ENCODE measurements at regions not wholly inside any gene's neighbourhood (a gene's known extent, or its start where the extent isn't known, plus 50 kb on each side); places are given as distances from the start of the nearest gene placed in this dataset.

- intact Hi-C loops (cut with DNase I; ENCODE audit: low total_unique reads) (no loop called here), in situ Hi-C loops (cut with MboI; ENCODE audit: low sequenced_read_pairs in 4 of 4) (no loop called here)
- Histone ChIP-seq H3K4me1 (no peaks in the 10 kb centered on the region), H3K4me3 (no peak overlapping the region), H3K9me3 (no peaks in the 10 kb centered on the region), H3K27me3 (no peaks in the 10 kb centered on the region), H3K36me3 (no peaks in the 10 kb centered on the region), H3K27ac (no peak overlapping the region)
- TF ChIP-seq POLR2A (IDR thresholded peaks at IDR 0.05) (no peak), CTCF (IDR thresholded peaks at IDR 0.05 in 4 of 5, conservative IDR thresholded peaks at IDR 0.05 in 1 of 5) (no peak)
- no peak for DNase-seq
- no peak for ATAC-seq
Measured at GRCh38 chr6:105952772-105953690, 133.1 kb upstream of the PRDM1 start.

DNA sequence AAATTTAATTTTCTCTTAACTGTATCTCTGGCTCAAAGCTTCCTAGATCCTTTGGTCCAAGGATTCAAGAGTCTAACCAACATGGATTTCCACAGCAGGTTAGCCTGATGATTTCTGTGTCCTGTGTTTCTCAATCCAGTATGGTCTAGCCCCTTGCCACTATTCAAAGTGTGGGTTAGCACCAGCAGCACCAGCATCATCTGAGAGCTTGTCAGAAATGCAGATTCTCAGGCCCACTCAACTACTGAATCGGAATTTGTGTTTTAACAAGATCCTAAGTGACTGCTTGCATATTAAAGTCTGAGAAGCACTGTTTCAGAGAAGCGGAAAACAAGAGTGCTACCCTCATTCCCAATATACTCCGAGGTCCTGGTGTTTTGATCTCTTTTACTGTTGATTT is 133.8 kb upstream of the PRDM1 start:
- TF ChIP-seq POLR2A (IDR thresholded peaks at IDR 0.05) (no peak), CTCF (IDR thresholded peaks at IDR 0.05 in 4 of 5, conservative IDR thresholded peaks at IDR 0.05 in 1 of 5) (no peak)
- no peaks in the 10 kb centered on the region for H3K27me3 ChIP-seq
- no peak overlapping the region for H3K4me3 ChIP-seq
- H3K9me3 ChIP-seq = no peaks in the 10 kb centered on the region
- no peak for DNase-seq
- ATAC-seq = no peak
- in situ Hi-C loops (cut with MboI; ENCODE audit: low sequenced_read_pairs in 4 of 4) = no loop called here
- no peaks in the 10 kb centered on the region for H3K4me1 ChIP-seq
- intact Hi-C loops (cut with DNase I; ENCODE audit: low total_unique reads) = no loop called here
- H3K36me3 ChIP-seq = no peaks in the 10 kb centered on the region
- H3K27ac ChIP-seq = no peak overlapping the region

DNA sequence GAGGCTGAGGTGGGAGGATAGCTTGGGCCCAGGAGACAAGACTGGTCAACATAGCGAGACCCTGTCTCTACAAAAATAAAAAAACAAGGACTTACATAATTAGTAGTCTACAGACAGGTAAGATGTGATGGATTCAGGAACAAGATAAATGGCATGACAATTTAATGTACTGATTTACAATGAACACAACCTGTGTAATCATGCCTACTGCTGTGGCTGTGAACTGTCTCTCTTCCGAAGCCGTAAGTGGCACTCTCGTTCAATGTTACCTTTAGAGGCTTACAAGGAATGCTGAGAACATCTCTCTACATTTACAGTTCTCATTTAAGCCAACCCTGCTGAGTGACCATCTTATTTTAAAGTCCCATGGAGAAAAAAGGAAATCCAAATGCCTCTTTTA is 134.8 kb upstream of the PRDM1 start:
- H3K4me3 ChIP-seq = no peak overlapping the region
- no peaks in the 10 kb centered on the region for H3K36me3 ChIP-seq
- DNase-seq (no peak), ATAC-seq (no peak)
- no peak for TF ChIP-seq POLR2A (IDR thresholded peaks at IDR 0.05)
- TF ChIP-seq CTCF (IDR thresholded peaks at IDR 0.05 in 4 of 5, conservative IDR thresholded peaks at IDR 0.05 in 1 of 5) = no peak
- no peaks in the 10 kb centered on the region for H3K4me1 ChIP-seq
- H3K27ac ChIP-seq = no peak overlapping the region
- intact Hi-C loops (cut with DNase I; ENCODE audit: low total_unique reads) (no loop called here), in situ Hi-C loops (cut with MboI; ENCODE audit: low sequenced_read_pairs in 4 of 4) (no loop called here)
- no peaks in the 10 kb centered on the region for H3K9me3 ChIP-seq
- H3K27me3 ChIP-seq = no peaks in the 10 kb centered on the region

GRCh38 chr6:105949869-105950268 is 136.3 kb upstream of the PRDM1 start:
- Histone ChIP-seq H3K9me3 (no peaks in the 10 kb centered on the region), H3K27ac (no peak overlapping the region), H3K4me1 (no peaks in the 10 kb centered on the region), H3K27me3 (no peaks in the 10 kb centered on the region), H3K36me3 (no peaks in the 10 kb centered on the region), H3K4me3 (no peak overlapping the region)
- intact Hi-C loops (cut with DNase I; ENCODE audit: low total_unique reads) = no loop called here
- TF ChIP-seq POLR2A (IDR thresholded peaks at IDR 0.05) = no peak
- TF ChIP-seq CTCF (IDR thresholded peaks at IDR 0.05 in 4 of 5, conservative IDR thresholded peaks at IDR 0.05 in 1 of 5) = no peak
- DNase-seq (no peak), ATAC-seq (no peak)
- in situ Hi-C loops (cut with MboI; ENCODE audit: low sequenced_read_pairs in 4 of 4) = no loop called here

Data from gastrocnemius medialis (tissue), 4 donors.